ENCODE measurements at regions not wholly inside any gene's neighbourhood (a gene's known extent, or its start where the extent isn't known, plus 50 kb on each side); places are given as distances from the start of the nearest gene placed in this dataset.
A peak's percentile ranks its signal among the peaks of the same experiment; 100 is the strongest.

DNA sequence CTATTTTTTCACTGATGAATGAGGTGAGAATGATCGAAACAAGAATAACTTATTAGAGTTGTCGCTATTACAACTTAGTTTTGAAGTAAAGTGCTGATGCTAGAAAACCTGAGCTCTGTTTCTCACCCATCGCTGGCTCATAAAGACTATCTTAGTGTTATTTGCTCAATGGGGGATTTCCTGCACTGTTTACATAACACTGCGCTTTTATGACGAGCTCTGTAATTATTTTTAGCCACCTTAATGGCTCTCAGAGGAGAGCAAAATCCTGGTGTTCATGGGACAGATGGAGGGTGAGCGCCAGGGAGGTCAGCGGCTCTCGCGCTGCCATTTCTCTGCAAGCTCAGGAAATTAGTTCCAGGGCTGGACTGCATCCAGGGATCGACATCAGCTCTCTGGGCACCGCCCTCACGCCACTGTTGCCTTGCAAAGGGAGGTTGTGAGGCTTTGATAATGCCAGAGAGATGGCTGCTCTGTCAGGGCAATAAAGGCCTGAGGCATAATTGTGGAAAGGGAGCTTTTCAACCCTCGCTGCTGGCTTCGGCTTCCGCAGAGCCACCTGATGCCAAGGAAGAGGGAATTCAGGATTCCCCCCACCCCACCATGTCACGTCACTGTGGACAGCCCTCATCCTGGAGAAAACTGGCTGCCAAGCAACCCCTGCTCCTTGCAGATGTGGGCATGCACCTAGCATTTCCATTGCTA is 72.0 kb downstream of the DACT2 start:
- no peak overlapping the region for H3K4me3 ChIP-seq
- DNase-seq (ENCODE audit: low spot score in 2 of 2), result peak; percentile 30 to 51
- H3K9me3 ChIP-seq, result no peaks in the 10 kb centered on the region
- peaks cover 0 to 14% (median 1%) of the 10 kb centered on the region in 4 donors for H3K4me1 ChIP-seq
- WGBS, 2 donors, result 31 to 32% methylated on average over 15 to 16 of the region's 16 CpGs
- no peak overlapping the region for H3K27ac ChIP-seq
- TF ChIP-seq EP300 (IDR thresholded peaks at IDR 0.05) (no peak), POLR2A (IDR thresholded peaks at IDR 0.05) (no peak)
- TF ChIP-seq, protein P1, sequence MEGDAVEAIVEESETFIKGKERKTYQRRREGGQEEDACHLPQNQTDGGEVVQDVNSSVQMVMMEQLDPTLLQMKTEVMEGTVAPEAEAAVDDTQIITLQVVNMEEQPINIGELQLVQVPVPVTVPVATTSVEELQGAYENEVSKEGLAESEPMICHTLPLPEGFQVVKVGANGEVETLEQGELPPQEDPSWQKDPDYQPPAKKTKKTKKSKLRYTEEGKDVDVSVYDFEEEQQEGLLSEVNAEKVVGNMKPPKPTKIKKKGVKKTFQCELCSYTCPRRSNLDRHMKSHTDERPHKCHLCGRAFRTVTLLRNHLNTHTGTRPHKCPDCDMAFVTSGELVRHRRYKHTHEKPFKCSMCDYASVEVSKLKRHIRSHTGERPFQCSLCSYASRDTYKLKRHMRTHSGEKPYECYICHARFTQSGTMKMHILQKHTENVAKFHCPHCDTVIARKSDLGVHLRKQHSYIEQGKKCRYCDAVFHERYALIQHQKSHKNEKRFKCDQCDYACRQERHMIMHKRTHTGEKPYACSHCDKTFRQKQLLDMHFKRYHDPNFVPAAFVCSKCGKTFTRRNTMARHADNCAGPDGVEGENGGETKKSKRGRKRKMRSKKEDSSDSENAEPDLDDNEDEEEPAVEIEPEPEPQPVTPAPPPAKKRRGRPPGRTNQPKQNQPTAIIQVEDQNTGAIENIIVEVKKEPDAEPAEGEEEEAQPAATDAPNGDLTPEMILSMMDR (IDR thresholded peaks at IDR 0.05), result no peak
- H3K36me3 ChIP-seq, result no peaks in the 10 kb centered on the region
- H3K27me3 ChIP-seq, result no peaks in the 10 kb centered on the region

DNA sequence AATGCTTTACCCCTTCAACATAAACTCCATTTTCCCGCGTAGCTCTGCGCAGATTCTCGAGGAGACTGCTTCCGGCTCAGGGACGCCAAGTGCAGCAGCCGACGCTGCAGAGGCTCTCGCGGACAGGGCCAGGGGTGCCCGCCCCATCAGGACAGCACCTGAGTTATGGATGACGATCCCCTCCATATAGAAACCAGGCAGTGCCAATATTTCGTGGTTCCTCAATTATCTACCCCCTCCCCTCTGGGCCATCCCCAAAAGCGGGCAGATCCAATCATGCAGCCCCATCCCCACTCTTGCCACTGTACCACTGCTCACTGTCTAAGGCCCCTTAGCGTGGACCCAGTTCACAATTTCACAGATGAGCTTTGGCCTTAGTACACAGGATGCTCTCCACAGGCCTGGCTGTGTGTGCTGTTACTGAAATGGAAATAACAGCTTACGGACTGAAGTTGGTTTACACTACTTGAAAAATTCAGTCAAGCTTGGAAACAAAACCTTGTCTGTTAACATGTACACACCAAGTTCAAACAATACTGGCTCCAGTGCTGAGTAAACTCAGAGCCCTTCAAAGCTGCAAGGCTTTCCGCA is 74.5 kb downstream of the DACT2 start:
- no peaks in the 10 kb centered on the region for H3K27me3 ChIP-seq
- no peak overlapping the region for H3K4me3 ChIP-seq
- H3K36me3 ChIP-seq, result no peaks in the 10 kb centered on the region
- 92 to 93% methylated on average over 17 of the region's 17 CpGs for WGBS, 2 donors
- H3K27ac ChIP-seq, result no peak overlapping the region
- no peak for TF ChIP-seq EP300 (IDR thresholded peaks at IDR 0.05)
- TF ChIP-seq, protein P1 (IDR thresholded peaks at IDR 0.05), result no peak
- TF ChIP-seq POLR2A (IDR thresholded peaks at IDR 0.05), result no peak
- no peaks in the 10 kb centered on the region for H3K9me3 ChIP-seq
- DNase-seq (ENCODE audit: low spot score in 2 of 2), result no peak
- peaks cover 0 to 14% (median 1%) of the 10 kb centered on the region in 4 donors for H3K4me1 ChIP-seq

DNA sequence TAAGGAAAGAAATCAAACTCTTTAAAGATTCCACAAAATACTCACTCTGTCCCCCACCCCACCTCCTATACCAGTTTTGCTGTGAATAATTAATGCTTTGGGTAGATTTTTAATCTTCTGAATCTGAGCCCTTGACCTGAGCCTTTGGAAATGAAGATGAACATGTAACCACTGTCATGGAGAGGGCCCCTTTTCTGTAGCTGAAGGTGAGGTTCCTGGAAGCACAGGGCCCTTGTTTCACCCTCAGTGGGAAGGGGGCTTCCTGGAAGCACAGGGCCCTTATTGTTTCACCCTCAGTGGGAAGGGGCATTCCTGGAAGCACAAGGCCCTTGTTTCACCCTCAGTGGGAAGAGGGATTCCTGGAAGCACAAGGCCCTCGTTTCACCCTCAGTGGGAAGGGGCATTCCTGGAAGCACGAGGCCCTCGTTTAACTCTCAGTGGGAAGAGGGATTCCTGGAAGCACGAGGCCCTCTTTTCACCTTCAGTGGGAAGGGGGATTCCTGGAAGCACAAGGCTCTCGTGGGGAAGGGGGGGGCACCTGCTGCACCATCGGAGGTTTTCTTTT is 75.7 kb downstream of the DACT2 start:
- H3K4me3 ChIP-seq, result no peak overlapping the region
- peaks cover 0 to 14% (median 1%) of the 10 kb centered on the region in 4 donors for H3K4me1 ChIP-seq
- no peaks in the 10 kb centered on the region for H3K36me3 ChIP-seq

DNA sequence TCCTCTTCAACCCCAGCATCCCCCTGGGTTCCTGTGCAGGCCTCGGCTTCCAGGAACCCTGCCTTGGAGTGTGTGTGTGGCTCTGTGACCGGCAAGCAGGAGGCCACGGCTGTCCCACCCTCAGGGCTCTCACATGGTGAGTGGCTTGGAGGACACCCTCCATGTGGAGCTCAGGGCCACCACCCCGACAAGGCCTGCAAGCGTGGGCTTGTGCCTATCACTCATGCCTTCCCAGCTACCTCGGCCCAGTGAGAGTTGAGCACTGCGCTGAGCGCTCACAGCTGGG is 76.7 kb downstream of the DACT2 start:
- H3K4me1 ChIP-seq, result peaks cover 0 to 13% (median 1%) of the 10 kb centered on the region in 4 donors
- H3K27ac ChIP-seq, result no peak overlapping the region
- no peaks in the 10 kb centered on the region for H3K9me3 ChIP-seq
- 81 to 97% methylated on average over 6 to 7 of the region's 8 CpGs for WGBS, 2 donors
- TF ChIP-seq POLR2A (IDR thresholded peaks at IDR 0.05) (no peak), EP300 (IDR thresholded peaks at IDR 0.05) (no peak)
- TF ChIP-seq, protein P1 (IDR thresholded peaks at IDR 0.05), result no peak
- H3K4me3 ChIP-seq, result no peak overlapping the region
- no peaks in the 10 kb centered on the region for H3K27me3 ChIP-seq
- no peak for DNase-seq (ENCODE audit: low spot score in 2 of 2)
- no peaks in the 10 kb centered on the region for H3K36me3 ChIP-seq

More for the DNA sequence above, 75.7 kb downstream of the DACT2 start:
- no peaks in the 10 kb centered on the region for H3K27me3 ChIP-seq
- no peaks in the 10 kb centered on the region for H3K9me3 ChIP-seq
- no peak for DNase-seq (ENCODE audit: low spot score in 2 of 2)
- 44 to 49% methylated on average over 6 of the region's 6 CpGs for whole genome bisulfite sequencing, 2 donors
- TF ChIP-seq, protein P1 (IDR thresholded peaks at IDR 0.05), result no peak
- TF ChIP-seq EP300 (IDR thresholded peaks at IDR 0.05) (no peak), POLR2A (IDR thresholded peaks at IDR 0.05) (no peak)
- no peak overlapping the region for H3K27ac ChIP-seq
